Endothelial cell of umbilical vein (primary cell): ENCODE measurements at regions not wholly inside any gene's neighbourhood (a gene's known extent, or its start where the extent isn't known, plus 50 kb on each side); places are given as distances from the start of the nearest gene placed in this dataset.

Experiments used
- BruUV-seq: library from RNA; stranded (reverse); fragments of 400-500 nt; replicated peaks from 2 replicates; lab custom pipeline; 2021; lab: Mats Ljungman, UMichigan
- CTCF ChIA-PET: fragments of 300-600, 350-600 bp; sonication (Branson Sonifier 250); formaldehyde crosslinking; loops from one replicate; lab custom pipeline; 2021; ENCODE audit warnings: antibody characterized with exemption, inconsistent platforms; lab: Charles Lee
- POLR2A ChIA-PET: fragments of 300-600, 350-600 bp; sonication (Branson Sonifier 250); formaldehyde crosslinking; loops from one replicate; lab custom pipeline; 2021; ENCODE audit warnings: antibody characterized with exemption, inconsistent platforms; lab: Charles Lee
- DNase-seq: peaks from one replicate; pipeline ENCODE4 v3.0.0-alpha.2; 2011; ENCODE audit warnings: low read depth, low spot score
- FAIRE-seq: peaks from 2 replicates; lab custom pipeline; 2011; peaks lifted over from hg19 to GRCh38; lab: Jason Lieb, UNC
- H2AFZ ChIP-seq: 2 replicates; pipeline ENCODE4 v1.6.0; 2012; ENCODE audit warnings: low read depth, low read length, control low read depth, inconsistent platforms
- H3K27ac ChIP-seq: 2 replicates; pipeline ENCODE4 v1.5.1; 2011; ENCODE audit warnings: low read depth, mild to moderate bottlenecking, control low read depth, low read length, moderate library complexity; ENCODE audit not compliant: insufficient read depth
- H3K27me3 ChIP-seq, 2 experiments: 2 replicates each; pipeline versions ENCODE4 v1.6.0 to v1.6.1; 2011; ENCODE audit warnings: low read length in 2 of 2, mixed read lengths in 1 of 2; ENCODE audit not compliant: control insufficient read depth in 2 of 2, insufficient read depth in 2 of 2
- H3K36me3 ChIP-seq, 2 experiments: 2 replicates in 1 of 2; 3 replicates in 1 of 2; pipeline ENCODE4 v1.5.1; 2011; ENCODE audit warnings: low read length in 2 of 2, mild to moderate bottlenecking in 1 of 2, moderate library complexity in 1 of 2; ENCODE audit not compliant: control insufficient read depth in 2 of 2, insufficient read depth in 2 of 2; ENCODE audit errors: extremely low read depth in 1 of 2
- H3K4me1 ChIP-seq: 3 replicates; pipeline ENCODE4 v1.5.1; 2011; ENCODE audit warnings: mild to moderate bottlenecking, low read length; ENCODE audit not compliant: control insufficient read depth, insufficient read depth; ENCODE audit errors: extremely low read depth
- H3K4me2 ChIP-seq: 2 replicates; pipeline ENCODE4 v1.6.1; 2011; ENCODE audit warnings: low read length, control low read depth, mixed read lengths; ENCODE audit not compliant: insufficient read depth
- H3K4me3 ChIP-seq, 3 experiments: fragments of 200-600 bp in 1 of 3; sonication (generic), shearing (Covaris generic) in 1 of 3; replicated peaks in 1 of 3; 2 replicates each; pipeline ENCODE4 v1.5.1; 2011 to 2016; ENCODE audit warnings: control low read depth in 3 of 3, low read length in 3 of 3, mild to moderate bottlenecking in 2 of 3, inconsistent platforms in 1 of 3, low read depth in 1 of 3, moderate library complexity in 1 of 3; ENCODE audit not compliant: insufficient read depth in 1 of 3
- H3K79me2 ChIP-seq: 2 replicates; pipeline ENCODE4 v1.6.0; 2012; ENCODE audit warnings: low read length, inconsistent platforms; ENCODE audit not compliant: control insufficient read depth, insufficient read depth
- H3K9ac ChIP-seq: replicated peaks from 2 replicates; pipeline ENCODE3; 2011; ENCODE audit warnings: low read length, control low read depth; ENCODE audit not compliant: insufficient read depth; ENCODE audit errors: extremely low read depth
- H3K9me1 ChIP-seq: replicated peaks from 3 replicates; pipeline ENCODE4 v1.6.0; 2011; ENCODE audit warnings: mild to moderate bottlenecking, low read length; ENCODE audit not compliant: control insufficient read depth, insufficient read depth; ENCODE audit errors: extremely low read depth
- H3K9me3 ChIP-seq: replicated peaks from 2 replicates; pipeline ENCODE4 v1.5.1; 2012; ENCODE audit warnings: low read length, inconsistent platforms; ENCODE audit not compliant: control insufficient read depth, insufficient read depth
- H4K20me1 ChIP-seq: replicated peaks from 2 replicates; pipeline ENCODE3; 2011; ENCODE audit warnings: mild to moderate bottlenecking, low read length; ENCODE audit not compliant: control insufficient read depth, insufficient read depth; ENCODE audit errors: extremely low read depth
- EZH2 ChIP-seq: IDR thresholded peaks from 2 replicates; pipeline ENCODE4 v1.6.1; 2012; ENCODE audit warnings: borderline replicate concordance, low read depth, mild to moderate bottlenecking, moderate library complexity, low read length, inconsistent platforms; ENCODE audit not compliant: severe bottlenecking
- FOS ChIP-seq: IDR thresholded peaks from 2 replicates; pipeline ENCODE4 v1.6.1; 2011; ENCODE audit warnings: mild to moderate bottlenecking, low read length, moderate library complexity, borderline replicate concordance; ENCODE audit not compliant: insufficient read depth
- GATA2 ChIP-seq: IDR thresholded peaks from 2 replicates; pipeline ENCODE4 v1.7.0; 2011; ENCODE audit warnings: low read depth, mild to moderate bottlenecking, moderate library complexity, mixed read lengths, low read length; ENCODE audit not compliant: insufficient read length, insufficient read depth
- JUN ChIP-seq: IDR thresholded peaks from 2 replicates; pipeline ENCODE4 v1.6.1; 2011; ENCODE audit warnings: borderline replicate concordance, low read depth; ENCODE audit not compliant: insufficient read length, insufficient read depth
- MYC ChIP-seq: IDR thresholded peaks from one replicate; pipeline ENCODE4 v1.6.1; 2011; ENCODE audit warnings: mild to moderate bottlenecking, low read depth, low read length
- POLR2A ChIP-seq: IDR thresholded peaks from 2 replicates; pipeline ENCODE4 v1.6.1; 2012; ENCODE audit warnings: low read depth, mild to moderate bottlenecking, control low read depth, low read length
- POLR2AphosphoS5 ChIP-seq: IDR thresholded peaks from 2 replicates; pipeline ENCODE4 v1.6.1; 2012; ENCODE audit warnings: low read depth, mild to moderate bottlenecking, control low read depth, low read length, moderate library complexity; ENCODE audit not compliant: insufficient read depth
- dilution Hi-C: fragments of 300-500 bp; cut with MboI; formaldehyde crosslinking; loops from one replicate; pipeline ENCODE4 v1.15.0; 2019; ENCODE audit warnings: low sequenced_read_pairs; ENCODE audit not compliant: extremely low pct_ligation_motif_present
- intact Hi-C: fragments of 100-400 bp; cut with micrococcal nuclease; formaldehyde crosslinking; loops from one replicate; pipeline ENCODE4 v1.10.0; 2022
- TF ChIP-seq, protein P1 (sequence below), 2 donors: IDR thresholded peaks; 1 replicate in 1 of 2; 2 replicates in 1 of 2; pipeline ENCODE4 v1.5.1; 2011; ENCODE audit warnings: low read length in 2 of 2, mild to moderate bottlenecking in 2 of 2, moderate library complexity in 2 of 2, control low read depth in 1 of 2, inconsistent platforms in 1 of 2, low read depth in 1 of 2; ENCODE audit not compliant: insufficient read depth in 1 of 2; ENCODE audit errors: extremely low read depth in 1 of 2
- TF ChIP-seq, protein P2 (sequence below): IDR thresholded peaks from 2 replicates; pipeline ENCODE4 v1.6.1; 2011; ENCODE audit not compliant: insufficient read depth, insufficient read length

DNA sequence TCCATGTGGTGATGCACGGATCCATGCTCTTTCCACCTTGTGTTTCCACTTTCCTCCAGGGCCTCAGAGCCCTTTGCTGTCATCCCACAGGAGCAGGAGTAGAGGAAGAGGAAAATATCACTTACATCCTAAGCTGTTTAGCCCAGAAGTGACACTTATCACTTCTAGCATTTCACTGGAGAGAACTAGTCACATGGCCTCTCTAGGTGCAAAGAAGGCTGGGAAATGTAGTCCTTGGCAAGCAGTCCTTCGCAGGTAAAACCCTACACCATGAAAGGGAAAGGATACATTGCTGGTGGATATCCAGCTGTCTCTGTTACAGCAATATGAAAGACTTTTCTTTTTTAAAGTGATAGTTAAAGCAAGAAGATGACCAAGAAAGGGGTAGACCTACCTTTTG, 185.9 kb downstream of the RGS9 start:
- H3K9ac ChIP-seq, result no peak overlapping the region
- CTCF ChIA-PET, result no interaction called here
- H3K4me2 ChIP-seq, result no peak overlapping the region
- TF ChIP-seq FOS (no peak), EZH2 (no peak), POLR2A (no peak), POLR2AphosphoS5 (no peak)
- TF ChIP-seq, protein P1, sequence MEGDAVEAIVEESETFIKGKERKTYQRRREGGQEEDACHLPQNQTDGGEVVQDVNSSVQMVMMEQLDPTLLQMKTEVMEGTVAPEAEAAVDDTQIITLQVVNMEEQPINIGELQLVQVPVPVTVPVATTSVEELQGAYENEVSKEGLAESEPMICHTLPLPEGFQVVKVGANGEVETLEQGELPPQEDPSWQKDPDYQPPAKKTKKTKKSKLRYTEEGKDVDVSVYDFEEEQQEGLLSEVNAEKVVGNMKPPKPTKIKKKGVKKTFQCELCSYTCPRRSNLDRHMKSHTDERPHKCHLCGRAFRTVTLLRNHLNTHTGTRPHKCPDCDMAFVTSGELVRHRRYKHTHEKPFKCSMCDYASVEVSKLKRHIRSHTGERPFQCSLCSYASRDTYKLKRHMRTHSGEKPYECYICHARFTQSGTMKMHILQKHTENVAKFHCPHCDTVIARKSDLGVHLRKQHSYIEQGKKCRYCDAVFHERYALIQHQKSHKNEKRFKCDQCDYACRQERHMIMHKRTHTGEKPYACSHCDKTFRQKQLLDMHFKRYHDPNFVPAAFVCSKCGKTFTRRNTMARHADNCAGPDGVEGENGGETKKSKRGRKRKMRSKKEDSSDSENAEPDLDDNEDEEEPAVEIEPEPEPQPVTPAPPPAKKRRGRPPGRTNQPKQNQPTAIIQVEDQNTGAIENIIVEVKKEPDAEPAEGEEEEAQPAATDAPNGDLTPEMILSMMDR (IDR thresholded peaks at IDR 0.05; ENCODE audit: extremely low read depth in 1 of 2, insufficient read depth in 1 of 2, low read depth in 1 of 2, low read length in 2 of 2), result no peak
- no TSS peak for BruUV-seq
- no peaks in the 10 kb centered on the region for H3K9me3 ChIP-seq
- dilution Hi-C loops (no loop called here), intact Hi-C loops (no loop called here)
- no peak overlapping the region for H3K4me3 ChIP-seq
- H3K27me3 ChIP-seq, result peaks cover 0 to 3% of the 10 kb centered on the region in 2 experiments
- no peaks in the 10 kb centered on the region for H3K36me3 ChIP-seq
- no peak for DNase-seq
- H3K9me1 ChIP-seq, result no peaks in the 10 kb centered on the region
- no peak overlapping the region for H3K27ac ChIP-seq
- no peaks in the 10 kb centered on the region for H3K79me2 ChIP-seq
- no peaks in the 10 kb centered on the region for H4K20me1 ChIP-seq
- no peak for FAIRE-seq
- no peaks in the 10 kb centered on the region for H3K4me1 ChIP-seq
- POLR2A ChIA-PET, result no interaction called here
- no peak overlapping the region for H2AFZ ChIP-seq

DNA sequence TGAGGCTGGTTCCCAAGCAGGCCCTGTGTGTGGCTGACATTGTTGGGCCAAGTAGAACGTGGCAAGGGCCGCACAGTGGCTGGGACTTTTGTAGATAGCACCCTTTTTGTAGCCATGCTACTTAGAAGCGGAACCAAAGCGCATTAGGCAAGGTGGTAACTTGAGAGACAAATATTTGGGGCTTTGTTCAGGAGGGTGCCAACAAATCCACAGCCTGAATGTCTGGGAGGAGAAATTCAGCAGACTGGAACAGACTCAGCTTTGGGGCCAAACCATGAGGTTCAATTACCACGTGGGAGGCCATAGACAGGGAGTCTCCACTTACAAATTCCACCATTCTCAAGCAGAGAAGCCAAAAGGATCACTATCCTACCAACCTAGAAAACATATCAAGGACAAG, 183.7 kb downstream of the RGS9 start:
- POLR2A ChIA-PET, result no interaction called here
- Histone ChIP-seq H3K4me2 (no peak overlapping the region), H3K9me1 (no peaks in the 10 kb centered on the region), H2AFZ (no peak overlapping the region), H3K9ac (no peak overlapping the region), H3K4me3 (no peak overlapping the region), H3K9me3 (no peaks in the 10 kb centered on the region), H3K27me3 (peaks cover 3 to 13% of the 10 kb centered on the region in 2 experiments), H3K36me3 (no peaks in the 10 kb centered on the region), H3K4me1 (no peaks in the 10 kb centered on the region), H3K27ac (no peak overlapping the region), H3K79me2 (no peaks in the 10 kb centered on the region), H4K20me1 (no peaks in the 10 kb centered on the region)
- CTCF ChIA-PET, result interaction anchor here (1.2 kb wide), 1 partner anchor 26 kb away, joined by 3 read pairs; no protein-coding TSS in a partner anchor
- dilution Hi-C loops, result no loop called here
- no peak for DNase-seq
- no TSS peak for BruUV-seq
- intact Hi-C loops, result no loop called here
- TF ChIP-seq, protein P1 (IDR thresholded peaks at IDR 0.05; ENCODE audit: extremely low read depth in 1 of 2, insufficient read depth in 1 of 2, low read depth in 1 of 2, low read length in 2 of 2), result no peak
- TF ChIP-seq, protein P2, sequence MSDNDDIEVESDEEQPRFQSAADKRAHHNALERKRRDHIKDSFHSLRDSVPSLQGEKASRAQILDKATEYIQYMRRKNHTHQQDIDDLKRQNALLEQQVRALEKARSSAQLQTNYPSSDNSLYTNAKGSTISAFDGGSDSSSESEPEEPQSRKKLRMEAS, result no peak
- no peak for TF ChIP-seq GATA2
- TF ChIP-seq POLR2AphosphoS5, result no peak
- no peak for TF ChIP-seq JUN
- no peak for TF ChIP-seq MYC
- no peak for TF ChIP-seq POLR2A
- no peak for TF ChIP-seq EZH2
- TF ChIP-seq FOS, result no peak
- no peak for FAIRE-seq
